Stromal cell of bone marrow (primary cell): ENCODE measurements at regions not wholly inside any gene's neighbourhood (a gene's known extent, or its start where the extent isn't known, plus 50 kb on each side); places are given as distances from the start of the nearest gene placed in this dataset.
A peak's percentile ranks its signal among the peaks of the same experiment; 100 is the strongest.

Experiments
- DNase-seq: peaks from one replicate; pipeline ENCODE4 v3.0.0-alpha.2; 2012; ENCODE audit warnings: low read depth

GRCh38 chr5:115072266-115073064 lies 97.2 kb downstream of the TRIM36 start:
- no peak for DNase-seq

DNA sequence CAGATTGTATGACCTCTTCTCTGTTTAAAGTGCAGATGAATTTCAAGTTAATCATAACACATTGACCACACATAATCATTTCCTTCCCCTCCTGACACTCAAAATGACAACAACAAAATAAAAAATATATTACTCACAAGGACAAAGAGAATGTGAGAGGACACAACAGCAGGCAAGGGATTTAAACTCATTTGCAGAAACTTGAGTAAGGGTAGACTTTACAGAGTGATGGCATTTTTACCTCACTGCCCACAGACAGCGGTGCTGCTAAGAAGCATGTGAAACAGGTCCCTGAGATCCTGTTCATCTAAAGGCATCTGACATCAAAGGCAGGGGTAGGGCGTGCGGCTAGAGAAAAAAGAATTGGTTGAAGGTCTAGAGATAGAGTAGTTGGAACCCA lies 99.0 kb downstream of the TRIM36 start:
- DNase-seq: no peak

- DNase-seq: peak; percentile 18
Measured at GRCh38 chr5:115069087-115069968, 100.4 kb downstream of the TRIM36 start.

GRCh38 chr5:115068239-115069086 lies 101.2 kb downstream of the TRIM36 start:
- DNase-seq: peak; percentile 7

DNA sequence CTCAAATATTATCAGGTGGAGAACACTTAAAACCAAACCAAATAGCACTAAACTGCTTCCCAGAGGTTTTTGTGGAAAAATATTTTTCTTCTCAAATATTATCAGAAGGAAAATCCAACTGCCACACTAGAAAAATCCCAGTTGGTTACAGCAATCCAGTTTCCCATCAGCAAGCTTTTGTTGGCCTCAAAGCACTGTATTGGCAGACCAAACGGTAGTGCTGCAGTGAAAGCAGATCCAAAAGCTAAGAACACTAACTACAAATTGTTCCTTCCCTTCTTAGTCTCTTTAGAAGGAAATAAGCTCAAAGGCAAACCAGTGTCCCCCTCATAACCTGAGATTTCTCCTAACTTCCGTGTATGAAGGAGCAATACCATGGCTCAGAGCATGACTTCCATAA lies 105.3 kb downstream of the TRIM36 start:
- DNase-seq: no peak

DNA sequence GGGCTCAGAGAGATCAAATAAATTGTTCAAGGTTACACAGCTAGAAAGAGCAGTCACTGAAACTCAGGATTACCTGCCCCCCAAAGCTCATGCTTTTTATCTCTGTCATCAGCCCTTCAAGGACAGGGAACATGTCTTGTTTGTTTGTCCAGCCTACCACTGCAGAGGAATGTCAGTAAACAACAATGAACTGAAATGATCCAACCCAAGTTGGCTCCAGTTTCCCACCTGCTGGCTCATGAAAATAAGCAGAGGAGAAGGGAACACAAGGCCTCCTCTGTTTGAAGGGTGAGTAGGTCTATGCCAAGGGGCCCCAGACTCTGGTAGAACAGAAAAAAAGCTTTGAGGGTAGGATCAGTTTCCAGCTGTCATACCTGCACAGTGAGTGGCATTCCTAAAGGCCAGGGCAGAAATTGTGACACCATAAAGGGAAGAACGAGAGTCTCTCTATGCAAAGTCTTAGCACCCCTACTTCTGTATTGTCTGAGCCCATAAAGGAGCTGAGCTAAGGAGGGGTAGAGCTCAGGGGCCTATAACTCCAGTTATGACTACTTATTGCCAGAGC lies 115.2 kb downstream of the TRIM36 start:
- DNase-seq: no peak

DNA sequence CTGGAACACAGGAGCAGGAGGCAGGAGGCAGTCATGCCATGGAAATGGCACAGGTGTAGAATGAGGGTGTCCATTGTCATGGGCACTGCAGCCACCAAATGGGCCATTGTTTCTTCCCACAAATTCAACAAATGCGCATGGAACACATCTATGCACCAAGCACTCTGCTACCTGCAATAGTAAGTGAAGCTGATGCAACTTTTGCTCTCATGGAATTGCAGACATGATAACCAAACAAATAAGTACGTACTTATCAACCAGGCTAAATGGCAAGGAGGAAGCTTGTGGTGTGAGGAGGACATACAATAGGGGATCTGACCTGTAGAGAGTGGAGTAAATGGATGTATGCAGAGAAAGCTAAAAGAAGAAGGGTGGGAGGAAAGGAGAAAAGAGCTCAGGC lies 116.8 kb downstream of the TRIM36 start:
- no peak for DNase-seq

- DNase-seq: peak; percentile 8
Measured at GRCh38 chr5:115050866-115051265, 118.8 kb downstream of the TRIM36 start.

- no peak for DNase-seq
Measured at GRCh38 chr5:115033861-115034260, 135.8 kb downstream of the TRIM36 start.

DNA sequence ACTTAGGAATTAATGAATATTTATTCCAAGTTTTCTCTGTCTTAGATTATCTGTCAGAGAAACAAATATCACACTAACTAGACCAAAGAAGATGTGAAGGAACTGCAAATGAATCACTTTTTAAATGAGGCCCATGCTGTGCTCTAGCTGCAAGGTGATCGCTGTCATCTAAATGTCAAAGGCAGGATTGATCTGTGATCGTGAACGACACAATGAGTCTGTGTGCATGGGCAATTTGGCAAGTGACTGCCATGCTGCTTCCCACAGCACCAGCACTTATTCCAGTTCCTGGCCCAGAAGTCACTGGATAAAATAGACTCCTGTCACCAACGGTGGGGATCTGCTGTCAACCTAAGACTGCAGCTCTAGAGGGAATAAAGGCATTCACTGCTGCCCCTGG lies 141.2 kb downstream of the TRIM36 start:
- no peak for DNase-seq

- DNase-seq: no peak
Measured at GRCh38 chr5:115024922-115025321, 144.8 kb downstream of the TRIM36 start.

DNA sequence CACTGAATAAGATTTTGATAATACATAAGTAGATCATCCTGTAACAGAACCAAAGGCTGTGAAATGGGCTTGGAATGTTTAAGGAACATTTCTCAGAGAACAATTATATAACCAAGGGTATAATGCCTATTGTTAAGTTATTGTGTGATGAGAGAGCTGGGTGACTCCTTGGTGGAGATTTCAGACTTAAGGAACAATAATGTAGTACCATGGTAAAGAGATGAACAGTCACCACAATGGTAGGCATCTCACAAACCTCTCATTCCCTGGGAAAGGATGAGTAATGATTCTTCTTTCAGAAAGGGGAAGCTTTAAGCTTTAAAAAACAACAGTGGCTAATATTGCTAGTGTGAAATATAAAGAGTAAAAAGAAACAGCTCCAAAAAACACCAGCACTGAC lies 147.4 kb downstream of the TRIM36 start:
- peak; percentile 6 for DNase-seq

DNA sequence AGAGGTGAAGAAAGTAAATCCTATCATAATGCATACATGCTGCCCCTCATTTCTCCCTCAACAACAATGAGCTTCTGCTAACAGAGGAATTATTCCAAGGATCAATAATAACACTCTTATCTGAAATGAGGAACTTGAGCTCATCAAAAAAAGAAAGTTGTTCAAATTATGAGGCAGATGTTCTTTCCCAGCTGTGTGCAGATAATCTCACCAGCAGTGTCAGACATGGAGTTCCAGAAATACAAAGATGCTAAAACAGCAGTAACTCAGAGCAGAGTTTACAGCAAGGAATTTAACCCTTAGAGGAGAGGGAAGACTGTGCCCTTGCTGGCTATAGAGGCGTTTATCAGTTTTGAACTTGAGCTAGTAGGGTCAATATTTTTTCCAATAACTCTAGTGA lies 153.1 kb downstream of the TRIM36 start:
- DNase-seq: no peak

DNA sequence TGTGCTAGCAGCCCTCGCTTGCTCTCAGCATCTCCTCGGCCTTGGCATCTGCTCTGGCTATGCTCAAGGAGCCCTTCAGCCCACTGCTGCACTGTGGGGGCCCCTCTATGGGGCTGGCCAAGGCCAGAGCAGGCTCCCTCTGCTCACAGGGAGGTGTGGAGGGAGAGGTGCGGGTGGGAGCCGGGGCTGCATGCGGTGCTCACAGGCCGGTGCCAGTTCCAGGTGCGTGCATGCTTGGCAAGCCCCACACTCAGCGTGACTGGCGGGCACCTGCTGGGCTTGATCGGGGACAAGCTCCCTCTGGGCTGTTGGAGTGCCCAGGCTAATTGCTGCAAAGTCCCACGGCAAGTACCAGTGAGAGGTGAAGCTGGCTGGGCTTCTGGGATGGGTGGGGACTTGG lies 170.5 kb downstream of the TRIM36 start:
- DNase-seq: no peak

DNA sequence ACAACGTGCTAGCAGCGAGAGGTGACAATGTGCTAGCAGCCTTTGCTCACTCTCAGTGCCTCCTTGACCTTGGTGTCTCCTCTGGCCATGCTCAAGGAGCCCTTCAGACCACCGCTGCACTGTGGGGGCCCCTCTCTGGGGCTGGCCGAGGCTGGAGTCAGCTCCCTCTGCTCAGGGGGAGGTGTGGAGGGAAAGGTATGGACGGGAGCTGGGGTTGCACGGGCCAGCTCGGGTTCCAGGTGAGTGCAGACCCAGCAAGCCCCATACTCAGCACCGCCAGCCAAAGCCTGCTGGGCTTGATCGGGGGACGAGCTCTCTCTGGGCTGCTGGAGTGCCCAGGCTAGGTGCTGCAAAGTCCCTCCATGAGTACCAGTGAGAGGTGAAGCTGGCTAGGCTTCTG lies 180.2 kb downstream of the TRIM36 start:
- DNase-seq: no peak

DNA sequence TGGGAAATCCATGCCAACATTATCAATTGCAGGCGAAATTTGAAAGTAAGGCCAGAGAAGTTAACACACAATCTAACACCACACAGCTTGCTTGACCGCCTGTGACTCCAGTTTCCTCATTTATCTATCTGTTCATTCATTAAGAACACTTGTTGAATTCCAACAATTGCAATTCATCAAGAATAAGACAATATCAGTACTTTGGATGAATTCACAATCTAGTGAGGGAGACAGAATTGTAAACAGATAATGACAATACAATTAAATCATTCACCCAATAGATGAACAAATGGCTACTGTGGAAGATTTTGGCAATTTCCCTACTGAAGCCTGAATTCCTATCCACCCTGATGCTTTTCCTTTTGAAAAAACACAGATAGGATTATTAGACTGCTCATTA lies 181.6 kb downstream of the TRIM36 start:
- no peak for DNase-seq

DNA sequence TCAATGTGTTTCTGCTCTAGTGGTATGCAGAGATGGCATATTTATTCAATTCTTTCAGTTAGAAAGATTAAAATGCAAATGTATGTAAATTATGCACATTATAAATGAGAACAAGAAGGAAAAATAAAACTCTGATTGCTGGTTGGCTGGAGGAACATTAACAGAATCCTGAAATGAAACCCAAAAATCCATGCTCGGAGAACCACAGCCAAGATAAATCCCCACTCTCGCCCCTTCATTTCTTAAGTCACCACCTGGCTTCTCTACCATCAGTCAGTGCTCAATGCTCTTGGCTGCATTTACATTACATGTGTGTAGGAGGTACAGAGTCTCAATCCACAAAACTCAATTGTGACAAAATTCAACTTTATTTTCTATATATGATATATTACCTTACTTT lies 184.9 kb downstream of the TRIM36 start:
- DNase-seq: no peak

DNA sequence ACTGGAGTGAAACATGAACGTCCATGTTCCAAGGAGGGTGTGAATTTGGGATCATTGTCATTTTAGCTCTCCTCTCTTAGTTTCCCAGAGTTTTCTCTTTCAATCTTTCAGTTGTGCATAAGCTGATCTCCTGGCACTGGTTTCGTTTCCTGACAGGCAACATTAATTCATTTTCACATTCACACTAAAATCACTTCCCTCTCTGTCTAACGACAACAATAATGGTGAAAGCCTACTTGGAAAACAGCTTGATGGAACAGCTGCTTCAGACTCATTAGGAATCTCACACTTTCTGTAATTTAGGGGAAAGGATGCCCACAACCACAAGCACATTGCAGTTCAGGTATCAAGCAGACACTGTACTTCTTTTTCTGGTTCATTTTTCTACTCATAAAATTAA lies 188.6 kb downstream of the TRIM36 start:
- DNase-seq: no peak

GRCh38 chr5:114977979-114978573 lies 191.6 kb downstream of the TRIM36 start:
- DNase-seq: no peak

DNA sequence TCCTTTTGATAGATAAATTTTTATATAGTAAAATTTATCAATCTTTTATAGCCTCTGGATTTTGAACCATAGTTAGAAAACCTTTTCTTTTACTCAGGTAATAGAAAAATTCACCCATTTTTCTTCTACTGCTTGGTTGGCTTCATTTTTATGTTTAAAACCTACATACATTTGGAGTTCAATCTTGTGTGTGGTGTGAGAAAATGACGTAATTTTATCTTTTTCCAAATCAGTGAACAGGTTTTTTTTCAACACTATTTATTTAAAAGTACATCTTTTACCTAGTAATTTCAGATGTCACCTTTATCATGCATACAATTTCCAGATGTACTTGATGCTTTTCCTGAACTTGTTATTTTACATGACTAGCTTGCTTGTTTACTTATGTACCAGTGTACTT lies 200.2 kb downstream of the TRIM36 start:
- DNase-seq: no peak

DNA sequence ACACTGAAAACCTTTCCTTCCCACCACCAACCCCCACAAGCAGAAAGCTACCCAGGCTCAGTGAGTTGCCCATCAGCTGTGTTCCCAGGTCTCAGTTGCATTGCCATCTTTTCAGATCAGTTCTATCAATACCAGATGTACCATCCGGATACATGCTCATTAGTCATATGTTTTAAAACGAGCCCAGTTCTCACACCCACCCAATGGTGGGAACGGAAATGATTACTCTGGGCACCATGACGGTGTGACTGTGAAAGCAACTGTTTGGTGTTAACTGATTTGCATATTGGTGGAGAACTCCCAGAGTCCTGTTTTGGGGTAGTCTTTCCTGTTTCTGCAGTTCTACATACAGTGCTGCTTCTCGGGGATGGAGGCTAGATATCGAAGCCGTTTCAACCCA lies 212.3 kb downstream of the TRIM36 start:
- no peak for DNase-seq

DNA sequence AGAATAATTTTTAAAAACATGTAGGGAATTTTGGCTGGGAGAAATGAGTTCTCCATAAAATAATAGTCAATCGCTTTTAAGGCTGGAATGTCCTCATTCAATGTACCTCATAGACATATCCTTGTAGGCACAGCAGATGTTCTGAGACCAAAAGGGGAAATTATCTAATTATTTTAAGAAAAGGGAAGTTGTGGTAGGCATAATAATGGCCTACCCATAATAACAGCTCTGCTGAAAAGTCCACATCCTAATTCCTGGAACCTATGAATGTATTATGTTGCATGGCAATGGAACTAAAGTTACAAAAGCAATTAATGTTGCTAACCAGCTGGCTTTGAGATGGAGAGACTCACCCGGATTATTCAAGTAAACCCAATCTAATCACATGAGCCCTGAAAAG lies 216.1 kb downstream of the TRIM36 start:
- no peak for DNase-seq
